CD8-positive, alpha-beta memory T cell (primary cell): ENCODE measurements at regions not wholly inside any gene's neighbourhood (a gene's known extent, or its start where the extent isn't known, plus 50 kb on each side); places are given as distances from the start of the nearest gene placed in this dataset.

Experiments
- CTCF ChIA-PET: fragments of 350-600 bp; sonication (Branson Sonifier 250); formaldehyde crosslinking; loops from one replicate; lab custom pipeline; 2021; ENCODE audit warnings: antibody characterized with exemption; lab: Charles Lee
- POLR2A ChIA-PET: fragments of 350-600 bp; sonication (Branson Sonifier 250); formaldehyde crosslinking; loops from one replicate; lab custom pipeline; 2021; ENCODE audit warnings: antibody characterized with exemption; lab: Charles Lee
- DNase-seq, 5 donors: peaks; one replicate each; pipeline versions ENCODE4 v3.0.0 to v3.0.0-alpha.2; 2020 to 2022; ENCODE audit warnings: mixed read lengths in 1 of 5
- H3K27ac ChIP-seq: one replicate; pipeline ENCODE4 v1.7.0; 2013; ENCODE audit warnings: low read depth, mild to moderate bottlenecking, low read length, moderate library complexity
- H3K27me3 ChIP-seq: 2 replicates; pipeline ENCODE4 v1.7.0; 2013; ENCODE audit warnings: low read length, mild to moderate bottlenecking; ENCODE audit not compliant: insufficient read depth, poor library complexity, severe bottlenecking
- H3K36me3 ChIP-seq: 2 replicates; pipeline ENCODE4 v1.7.0; 2013; ENCODE audit warnings: mild to moderate bottlenecking, low read length, moderate library complexity; ENCODE audit not compliant: insufficient read depth
- H3K4me1 ChIP-seq: 2 replicates; pipeline ENCODE4 v1.7.0; 2013; ENCODE audit warnings: mild to moderate bottlenecking, low read length, moderate library complexity; ENCODE audit not compliant: insufficient read depth
- H3K4me3 ChIP-seq: 2 replicates; pipeline ENCODE4 v1.7.0; 2013; ENCODE audit warnings: mild to moderate bottlenecking, low read length
- H3K9me3 ChIP-seq: 2 replicates; pipeline ENCODE4 v1.7.0; 2013; ENCODE audit warnings: mild to moderate bottlenecking, low read length
- H3K27ac Mint-ChIP-seq, 8 donors: one replicate each; pipeline ENCODE4 v1.8.0; 2020 to 2021; ENCODE audit warnings: mixed read lengths in 8 of 8, mild to moderate bottlenecking in 6 of 8, inconsistent platforms in 3 of 8, moderate library complexity in 3 of 8
- H3K27me3 Mint-ChIP-seq, 2 donors: one replicate each; pipeline ENCODE4 v1.8.0; 2020 to 2021; ENCODE audit warnings: mixed read lengths in 2 of 2, mild to moderate bottlenecking in 1 of 2, moderate library complexity in 1 of 2
- H3K36me3 Mint-ChIP-seq, 3 donors: one replicate each; pipeline ENCODE4 v1.8.0; 2020 to 2021; ENCODE audit warnings: mixed read lengths in 3 of 3, inconsistent platforms in 1 of 3, mild to moderate bottlenecking in 1 of 3
- H3K4me1 Mint-ChIP-seq, 3 donors: one replicate each; pipeline ENCODE4 v1.8.0; 2020 to 2021; ENCODE audit warnings: mixed read lengths in 3 of 3, inconsistent platforms in 1 of 3, mild to moderate bottlenecking in 1 of 3
- H3K4me3 Mint-ChIP-seq, 7 donors: one replicate each; pipeline ENCODE4 v1.8.0; 2020 to 2021; ENCODE audit warnings: mixed read lengths in 7 of 7, mild to moderate bottlenecking in 6 of 7, moderate library complexity in 4 of 7, inconsistent platforms in 2 of 7
- H3K9me3 Mint-ChIP-seq, 5 donors: one replicate each; pipeline ENCODE4 v1.8.0; 2020 to 2022; ENCODE audit warnings: mixed read lengths in 5 of 5, mild to moderate bottlenecking in 3 of 5, moderate library complexity in 2 of 5, inconsistent platforms in 1 of 5

- H3K4me1 Mint-ChIP-seq, result peaks cover 0 to 5% (median 0%) of the 10 kb centered on the region in 3 donors
- no peak overlapping the region for H3K27ac Mint-ChIP-seq
- Histone ChIP-seq H3K36me3 (no peaks in the 10 kb centered on the region), H3K9me3 (no peaks in the 10 kb centered on the region), H3K4me3 (no peak overlapping the region), H3K27me3 (no peaks in the 10 kb centered on the region), H3K27ac (no peak overlapping the region), H3K4me1 (peaks cover 3% of the 10 kb centered on the region)
- CTCF ChIA-PET, result interaction anchor here (1.3 kb wide), 1 partner anchor 65 kb away, joined by 3 read pairs; no protein-coding TSS in a partner anchor
- no peaks in the 10 kb centered on the region for H3K36me3 Mint-ChIP-seq
- H3K27me3 Mint-ChIP-seq, result peaks cover 4 to 11% of the 10 kb centered on the region in 2 donors
- DNase-seq, result no peak
- H3K9me3 Mint-ChIP-seq, result no peaks in the 10 kb centered on the region
- POLR2A ChIA-PET, result no interaction called here
- no peak overlapping the region for H3K4me3 Mint-ChIP-seq
Observed at GRCh38 chr2:217715484-217715883, 287.3 kb downstream of the TNS1 start.

- CTCF ChIA-PET, result interaction anchor here (2.2 kb wide), 1 partner anchor 9 kb away, joined by 8 read pairs; no protein-coding TSS in a partner anchor
- H3K27ac ChIP-seq, result no peak overlapping the region
- no peak for DNase-seq
- no peak overlapping the region for H3K27ac Mint-ChIP-seq
- no peaks in the 10 kb centered on the region for H3K9me3 ChIP-seq
- H3K36me3 ChIP-seq, result no peaks in the 10 kb centered on the region
- peaks cover 4 to 11% of the 10 kb centered on the region in 2 donors for H3K27me3 Mint-ChIP-seq
- peaks cover 0 to 5% (median 0%) of the 10 kb centered on the region in 3 donors for H3K4me1 Mint-ChIP-seq
- H3K27me3 ChIP-seq, result no peaks in the 10 kb centered on the region
- POLR2A ChIA-PET, result no interaction called here
- no peak overlapping the region for H3K4me3 ChIP-seq
- H3K36me3 Mint-ChIP-seq, result no peaks in the 10 kb centered on the region
- no peaks in the 10 kb centered on the region for H3K9me3 Mint-ChIP-seq
- peaks cover 3% of the 10 kb centered on the region for H3K4me1 ChIP-seq
- no peak overlapping the region for H3K4me3 Mint-ChIP-seq
Observed at GRCh38 chr2:217714287-217714751, 288.5 kb downstream of the TNS1 start.

GRCh38 chr2:217713395-217714286 is 289.2 kb downstream of the TNS1 start:
- no peaks in the 10 kb centered on the region for H3K9me3 ChIP-seq
- H3K27me3 ChIP-seq, result no peaks in the 10 kb centered on the region
- peak; percentile 36 to 69 (median 44) for DNase-seq
- peaks cover 0 to 5% (median 0%) of the 10 kb centered on the region in 3 donors for H3K4me1 Mint-ChIP-seq
- no peaks in the 10 kb centered on the region for H3K36me3 Mint-ChIP-seq
- H3K36me3 ChIP-seq, result no peaks in the 10 kb centered on the region
- ChIA-PET POLR2A (no interaction called here), CTCF (interaction anchor here (0.6 to 2.2 kb wide), 14 partner anchors 9 to 1039 kb away, joined by 3 to 24 read pairs (median 4); no protein-coding TSS in a partner anchor)
- H3K4me1 ChIP-seq, result peaks cover 3% of the 10 kb centered on the region
- peaks cover 4 to 11% of the 10 kb centered on the region in 2 donors for H3K27me3 Mint-ChIP-seq
- H3K27ac ChIP-seq, result no peak overlapping the region
- H3K4me3 ChIP-seq, result no peak overlapping the region
- H3K9me3 Mint-ChIP-seq, result no peaks in the 10 kb centered on the region
- no peak overlapping the region for H3K27ac Mint-ChIP-seq
- H3K4me3 Mint-ChIP-seq, result no peak overlapping the region

GRCh38 chr2:217712431-217712830 is 290.4 kb downstream of the TNS1 start:
- no peaks in the 10 kb centered on the region for H3K9me3 Mint-ChIP-seq
- no peaks in the 10 kb centered on the region for H3K36me3 ChIP-seq
- H3K4me1 Mint-ChIP-seq, result peaks cover 0 to 5% (median 0%) of the 10 kb centered on the region in 3 donors
- peaks cover 3% of the 10 kb centered on the region for H3K4me1 ChIP-seq
- ChIA-PET POLR2A (no interaction called here), CTCF (interaction anchor here (0.6 to 1.9 kb wide), 8 partner anchors 10 to 1490 kb away, joined by 3 to 24 read pairs (median 4); no protein-coding TSS in a partner anchor)
- peaks cover 8 to 11% of the 10 kb centered on the region in 2 donors for H3K27me3 Mint-ChIP-seq
- H3K27ac ChIP-seq, result no peak overlapping the region
- DNase-seq, result no peak
- H3K4me3 Mint-ChIP-seq, result no peak overlapping the region
- no peaks in the 10 kb centered on the region for H3K27me3 ChIP-seq
- H3K4me3 ChIP-seq, result no peak overlapping the region
- H3K36me3 Mint-ChIP-seq, result no peaks in the 10 kb centered on the region
- H3K27ac Mint-ChIP-seq, result no peak overlapping the region
- H3K9me3 ChIP-seq, result no peaks in the 10 kb centered on the region

GRCh38 chr2:217711188-217711587 is 291.6 kb downstream of the TNS1 start:
- H3K27me3 ChIP-seq, result no peaks in the 10 kb centered on the region
- no peak overlapping the region for H3K27ac ChIP-seq
- H3K9me3 ChIP-seq, result no peaks in the 10 kb centered on the region
- H3K9me3 Mint-ChIP-seq, result no peaks in the 10 kb centered on the region
- no peaks in the 10 kb centered on the region for H3K36me3 ChIP-seq
- H3K4me1 ChIP-seq, result peaks cover 3% of the 10 kb centered on the region
- no peak overlapping the region for H3K4me3 Mint-ChIP-seq
- H3K27me3 Mint-ChIP-seq, result peaks cover 7% of the 10 kb centered on the region in 2 donors
- ChIA-PET POLR2A (no interaction called here), CTCF (no interaction called here)
- H3K4me3 ChIP-seq, result no peak overlapping the region
- peaks cover 0 to 5% (median 0%) of the 10 kb centered on the region in 3 donors for H3K4me1 Mint-ChIP-seq
- H3K36me3 Mint-ChIP-seq, result no peaks in the 10 kb centered on the region
- no peak for DNase-seq
- H3K27ac Mint-ChIP-seq, result no peak overlapping the region

- Mint-ChIP-seq H3K27me3 (peaks cover 3 to 6% of the 10 kb centered on the region in 2 donors), H3K36me3 (no peaks in the 10 kb centered on the region), H3K9me3 (no peaks in the 10 kb centered on the region), H3K4me1 (peaks cover 0 to 5% (median 0%) of the 10 kb centered on the region in 3 donors), H3K4me3 (no peak overlapping the region), H3K27ac (peak overlapping the region in 1 of 8 donors; percentile 8)
- no peak overlapping the region for H3K4me3 ChIP-seq
- no peaks in the 10 kb centered on the region for H3K36me3 ChIP-seq
- H3K27me3 ChIP-seq, result no peaks in the 10 kb centered on the region
- DNase-seq, result no peak
- H3K4me1 ChIP-seq, result peaks cover 3% of the 10 kb centered on the region
- no peak overlapping the region for H3K27ac ChIP-seq
- ChIA-PET CTCF (no interaction called here), POLR2A (no interaction called here)
- H3K9me3 ChIP-seq, result no peaks in the 10 kb centered on the region
Observed at GRCh38 chr2:217710211-217710765, 292.5 kb downstream of the TNS1 start.

GRCh38 chr2:217709478-217710210 is 293.2 kb downstream of the TNS1 start:
- Histone ChIP-seq H3K9me3 (no peaks in the 10 kb centered on the region), H3K4me1 (peaks cover 3% of the 10 kb centered on the region), H3K27me3 (no peaks in the 10 kb centered on the region), H3K4me3 (no peak overlapping the region), H3K27ac (no peak overlapping the region), H3K36me3 (no peaks in the 10 kb centered on the region)
- DNase-seq, result no peak
- no peak overlapping the region for H3K4me3 Mint-ChIP-seq
- H3K9me3 Mint-ChIP-seq, result no peaks in the 10 kb centered on the region
- no peak overlapping the region for H3K27ac Mint-ChIP-seq
- H3K4me1 Mint-ChIP-seq, result peaks cover 0 to 5% (median 0%) of the 10 kb centered on the region in 3 donors
- no peaks in the 10 kb centered on the region for H3K36me3 Mint-ChIP-seq
- ChIA-PET CTCF (no interaction called here), POLR2A (no interaction called here)
- H3K27me3 Mint-ChIP-seq, result peaks cover 3 to 4% of the 10 kb centered on the region in 2 donors
